Thymus (tissue), 11 donors: ENCODE measurements at regions not wholly inside any gene's neighbourhood (a gene's known extent, or its start where the extent isn't known, plus 50 kb on each side); places are given as distances from the start of the nearest gene placed in this dataset.

Experiments used
- DNase-seq, 9 donors: peaks; one replicate each; pipeline ENCODE4 v3.0.0-alpha.2; 2013; ENCODE audit warnings: low spot score in 9 of 9, low read depth in 6 of 9, missing footprints in 1 of 9
- H3K27ac ChIP-seq, 2 donors: one replicate each; pipeline ENCODE4 v1.5.1; 2013; ENCODE audit warnings: control low read depth in 1 of 2, low read depth in 1 of 2, low read length in 1 of 2, mild to moderate bottlenecking in 1 of 2, moderate library complexity in 1 of 2
- H3K27me3 ChIP-seq, 2 donors: one replicate each; pipeline ENCODE4 v1.5.1; 2013; ENCODE audit warnings: low read length in 1 of 2; ENCODE audit not compliant: control insufficient read depth in 2 of 2, insufficient read depth in 1 of 2
- H3K36me3 ChIP-seq, 2 donors: one replicate each; pipeline ENCODE4 v1.5.1; 2013; ENCODE audit warnings: low read length in 1 of 2, mild to moderate bottlenecking in 1 of 2, moderate library complexity in 1 of 2; ENCODE audit not compliant: control insufficient read depth in 2 of 2, insufficient read depth in 2 of 2
- H3K4me1 ChIP-seq, 2 donors: one replicate each; pipeline ENCODE4 v1.5.1; 2013; ENCODE audit warnings: low read length in 2 of 2; ENCODE audit not compliant: control insufficient read depth in 2 of 2, insufficient read depth in 2 of 2
- H3K4me3 ChIP-seq, 2 donors: one replicate each; pipeline ENCODE4 v1.5.1; 2013; ENCODE audit warnings: low read length in 2 of 2, control low read depth in 1 of 2, mild to moderate bottlenecking in 1 of 2
- H3K9me3 ChIP-seq, 2 donors: one replicate each; pipeline ENCODE4 v1.5.1; 2013; ENCODE audit warnings: low read length in 1 of 2, mild to moderate bottlenecking in 1 of 2; ENCODE audit not compliant: control insufficient read depth in 2 of 2, insufficient read depth in 1 of 2
- WGBS: extraction: QIAGEN DNeasy Blood & Tissue Kit; methylation state at CpG from one replicate; pipeline ENCODE4 v1.1.7; 2013; 5-methylcytosine and 5-hydroxymethylcytosine counted together
- donor health status: healthy.

DNA sequence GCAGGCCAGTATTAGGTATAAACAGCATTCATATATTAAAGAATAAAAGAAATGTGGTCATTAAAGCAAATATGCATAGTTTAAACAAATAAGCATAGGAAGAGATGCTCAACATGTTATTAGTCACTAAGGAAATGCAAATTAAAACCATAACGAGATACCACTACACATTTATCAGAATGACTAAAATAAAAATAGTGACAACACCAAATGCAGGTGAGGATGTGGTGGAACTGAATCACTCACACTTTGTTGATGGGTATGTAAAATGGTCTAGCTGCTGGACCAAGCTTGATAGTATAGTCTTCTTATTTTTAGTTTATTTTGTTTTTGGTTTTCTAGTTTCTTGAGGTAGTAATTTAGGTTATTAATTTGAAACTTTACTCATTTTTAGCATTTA is 242.9 kb downstream of the HGF start:
- no peaks in the 10 kb centered on the region for H3K27me3 ChIP-seq
- WGBS = 94% methylated on average over 1 of the region's 1 CpG
- DNase-seq = no peak
- no peaks in the 10 kb centered on the region for H3K9me3 ChIP-seq
- H3K27ac ChIP-seq = no peak overlapping the region
- H3K4me1 ChIP-seq = no peaks in the 10 kb centered on the region
- H3K4me3 ChIP-seq = no peak overlapping the region
- H3K36me3 ChIP-seq = no peaks in the 10 kb centered on the region

DNA sequence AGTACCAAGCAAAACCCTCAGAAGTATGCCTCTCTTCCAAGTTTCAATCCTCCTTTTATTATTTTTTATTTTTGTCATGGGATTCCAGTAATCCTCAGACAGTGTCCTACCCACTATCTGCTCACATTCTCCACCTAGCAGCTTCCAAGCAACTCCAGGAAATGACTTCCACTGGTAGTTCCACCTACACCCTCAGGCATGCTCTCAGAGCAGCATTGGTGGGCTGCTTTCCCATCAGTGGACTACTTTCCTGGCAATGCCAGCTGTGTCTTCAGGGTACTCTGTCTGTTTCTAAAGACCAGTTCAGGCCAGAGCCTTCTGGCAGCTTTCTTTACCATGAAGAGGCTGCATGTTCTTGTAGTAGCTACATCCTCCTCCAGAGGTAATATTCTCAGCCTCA is 244.0 kb downstream of the HGF start:
- no peak overlapping the region for H3K4me3 ChIP-seq
- DNase-seq = no peak

DNA sequence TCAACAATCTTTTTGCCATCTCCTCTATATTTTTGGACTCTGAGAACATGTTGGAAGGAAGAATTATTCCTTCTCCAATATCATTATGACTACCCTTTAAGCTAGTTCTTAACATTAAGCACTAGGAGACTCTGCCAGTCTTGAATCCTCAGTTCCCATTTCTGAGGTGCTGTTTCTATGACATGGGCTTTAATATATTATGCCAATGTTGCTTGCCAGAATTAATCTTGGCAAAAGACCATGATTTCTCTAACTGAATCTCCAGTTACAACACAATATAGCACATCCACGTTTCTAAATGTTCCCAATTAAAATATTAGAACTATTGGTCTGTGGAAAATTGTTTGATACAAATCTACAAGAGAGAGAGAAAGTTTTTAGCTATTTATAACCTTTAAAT is 250.0 kb downstream of the HGF start:
- no peak for DNase-seq
- Histone ChIP-seq H3K4me1 (no peaks in the 10 kb centered on the region), H3K36me3 (no peaks in the 10 kb centered on the region), H3K4me3 (no peak overlapping the region), H3K9me3 (no peaks in the 10 kb centered on the region), H3K27ac (no peak overlapping the region), H3K27me3 (no peaks in the 10 kb centered on the region)
- WGBS = 77% methylated on average over 1 of the region's 1 CpG

More for the DNA sequence above, 244.0 kb downstream of the HGF start:
- no peaks in the 10 kb centered on the region for H3K4me1 ChIP-seq
- H3K9me3 ChIP-seq = no peaks in the 10 kb centered on the region
- no peaks in the 10 kb centered on the region for H3K36me3 ChIP-seq
- no peaks in the 10 kb centered on the region for H3K27me3 ChIP-seq
- H3K27ac ChIP-seq = no peak overlapping the region

DNA sequence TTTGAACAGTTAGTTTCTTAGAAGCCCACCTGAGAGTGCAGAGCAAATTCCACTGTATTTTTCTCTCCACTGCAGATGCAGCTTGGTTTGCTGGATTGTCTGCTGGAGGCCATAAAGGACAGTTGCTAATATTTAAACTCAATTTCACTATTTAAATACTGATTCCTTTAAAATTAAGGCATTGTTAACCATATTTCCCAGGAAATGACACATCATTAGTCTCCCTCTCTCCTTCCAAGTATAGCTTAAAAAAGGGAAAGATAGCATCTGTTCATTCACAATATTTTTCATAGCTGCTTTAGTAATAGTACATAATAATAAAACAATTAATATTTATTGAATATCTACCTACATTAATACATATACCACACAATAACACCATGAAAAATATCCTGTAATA is 252.9 kb downstream of the HGF start:
- Histone ChIP-seq H3K4me1 (no peaks in the 10 kb centered on the region), H3K27ac (no peak overlapping the region), H3K4me3 (no peak overlapping the region), H3K36me3 (no peaks in the 10 kb centered on the region), H3K27me3 (no peaks in the 10 kb centered on the region), H3K9me3 (no peaks in the 10 kb centered on the region)
- DNase-seq = no peak

DNA sequence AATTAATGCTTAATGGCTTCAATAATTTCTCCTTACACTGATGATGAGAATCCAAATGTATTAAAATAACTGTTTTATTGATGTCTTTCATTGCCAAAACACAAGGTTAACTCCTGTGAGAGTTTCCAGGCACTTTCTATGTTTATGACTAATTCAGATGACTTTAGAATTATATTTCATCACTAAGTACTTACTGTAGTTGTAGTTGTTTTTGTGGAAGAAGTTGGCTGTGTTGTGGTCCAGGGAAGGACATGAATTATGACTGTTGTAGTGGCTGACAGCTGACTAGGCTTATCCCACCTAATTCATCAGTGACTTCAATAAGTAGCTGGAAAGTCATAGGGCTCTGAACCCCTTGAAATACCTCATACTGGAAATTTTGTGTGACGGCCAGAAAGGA is 254.8 kb downstream of the HGF start:
- WGBS = 100% methylated on average over 1 of the region's 1 CpG
- no peak for DNase-seq
- Histone ChIP-seq H3K4me1 (no peaks in the 10 kb centered on the region), H3K4me3 (no peak overlapping the region), H3K9me3 (no peaks in the 10 kb centered on the region), H3K27ac (no peak overlapping the region), H3K36me3 (no peaks in the 10 kb centered on the region), H3K27me3 (no peaks in the 10 kb centered on the region)

DNA sequence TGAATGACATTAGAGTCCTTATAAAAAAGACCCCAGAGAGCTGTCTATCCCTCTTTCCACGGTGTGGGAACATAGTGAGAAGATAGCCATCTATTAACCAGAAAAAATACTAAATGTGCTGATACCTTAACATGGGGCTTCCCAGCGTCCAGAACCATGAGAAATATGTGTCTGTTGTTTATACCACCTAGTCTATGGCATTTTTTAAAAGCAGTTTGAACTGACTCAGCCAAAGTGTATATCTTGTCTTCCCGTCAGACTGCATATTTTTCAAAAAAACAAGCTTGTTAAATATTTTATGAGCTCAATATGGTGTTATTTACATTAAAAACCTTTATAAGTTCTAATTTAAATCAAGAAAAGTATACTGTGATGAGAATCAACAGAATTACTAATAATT is 255.3 kb downstream of the HGF start:
- DNase-seq = no peak
- Histone ChIP-seq H3K4me1 (no peaks in the 10 kb centered on the region), H3K27me3 (no peaks in the 10 kb centered on the region), H3K9me3 (no peaks in the 10 kb centered on the region), H3K27ac (no peak overlapping the region), H3K36me3 (no peaks in the 10 kb centered on the region), H3K4me3 (no peak overlapping the region)
- WGBS = 88% methylated on average over 3 of the region's 3 CpGs

DNA sequence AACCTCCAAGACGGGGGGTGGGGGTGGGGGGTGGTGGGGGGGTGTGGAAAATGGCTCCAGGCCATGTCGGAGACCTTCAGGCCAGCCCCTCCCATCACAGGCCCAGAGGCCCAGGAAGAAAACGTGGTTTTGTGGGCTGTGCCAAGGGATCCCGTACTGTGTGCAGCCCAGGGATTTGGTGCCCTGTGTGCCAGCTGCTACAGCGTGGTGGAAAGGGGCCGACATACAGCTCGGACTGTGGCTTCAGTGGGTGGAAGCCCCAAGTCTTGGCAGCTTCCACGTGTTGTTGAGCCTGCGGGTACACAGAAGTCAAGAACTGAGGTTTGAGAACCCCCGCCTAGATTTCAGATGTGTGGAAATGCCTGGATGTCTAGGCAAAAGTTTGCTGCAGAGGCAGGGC is 259.7 kb downstream of the HGF start:
- no peak overlapping the region for H3K4me3 ChIP-seq
- no peaks in the 10 kb centered on the region for H3K9me3 ChIP-seq
- no peaks in the 10 kb centered on the region for H3K4me1 ChIP-seq
- no peak overlapping the region for H3K27ac ChIP-seq
- WGBS = 95% methylated on average over 10 of the region's 10 CpGs
- H3K27me3 ChIP-seq = no peaks in the 10 kb centered on the region
- DNase-seq = no peak
- H3K36me3 ChIP-seq = no peaks in the 10 kb centered on the region

DNA sequence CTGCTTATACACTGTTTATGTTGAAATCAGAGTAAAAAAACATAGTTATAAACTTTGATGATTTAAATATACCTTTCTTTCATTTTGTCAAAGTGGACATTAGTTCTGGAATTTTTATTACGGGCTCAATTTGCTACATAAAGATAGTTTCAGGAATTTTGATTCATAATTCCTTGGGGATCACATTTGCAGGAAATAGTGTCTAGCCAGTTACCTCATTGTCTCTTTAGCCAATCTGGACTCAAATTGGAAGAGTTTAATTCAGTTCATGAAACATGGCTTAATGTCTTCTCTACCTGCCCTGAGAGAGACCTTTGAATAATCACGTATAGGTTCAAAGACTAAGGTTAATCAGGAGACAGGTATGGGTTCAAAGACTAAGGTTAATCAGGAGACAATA is 262.6 kb downstream of the HGF start:
- Histone ChIP-seq H3K4me1 (no peaks in the 10 kb centered on the region), H3K27ac (no peak overlapping the region), H3K36me3 (no peaks in the 10 kb centered on the region), H3K9me3 (no peaks in the 10 kb centered on the region), H3K4me3 (no peak overlapping the region), H3K27me3 (no peaks in the 10 kb centered on the region)
- DNase-seq = no peak
- 97% methylated on average over 2 of the region's 2 CpGs for WGBS

DNA sequence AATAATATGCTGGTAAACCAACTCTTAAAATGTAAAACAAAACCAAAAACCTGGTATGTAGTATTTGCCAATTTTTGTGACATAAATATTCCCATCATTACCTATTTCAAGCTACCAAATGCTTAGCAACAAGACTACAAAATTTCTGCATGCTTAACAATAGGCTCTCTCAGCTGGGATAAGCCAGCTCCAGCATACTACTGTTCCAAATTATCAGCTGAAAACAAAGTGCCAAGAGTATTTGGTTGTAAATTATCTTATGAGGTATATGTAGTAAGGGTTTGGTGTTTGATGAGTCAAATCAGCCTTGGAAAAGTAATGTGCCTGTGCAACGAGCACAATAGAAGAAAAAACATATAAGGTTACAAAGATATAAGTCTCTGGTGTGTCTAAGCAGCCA is 263.2 kb downstream of the HGF start:
- no peaks in the 10 kb centered on the region for H3K27me3 ChIP-seq
- no peak overlapping the region for H3K27ac ChIP-seq
- H3K4me3 ChIP-seq = no peak overlapping the region
- 94% methylated on average over 1 of the region's 1 CpG for WGBS
- no peak for DNase-seq
- H3K36me3 ChIP-seq = no peaks in the 10 kb centered on the region
- H3K4me1 ChIP-seq = no peaks in the 10 kb centered on the region
- no peaks in the 10 kb centered on the region for H3K9me3 ChIP-seq

DNA sequence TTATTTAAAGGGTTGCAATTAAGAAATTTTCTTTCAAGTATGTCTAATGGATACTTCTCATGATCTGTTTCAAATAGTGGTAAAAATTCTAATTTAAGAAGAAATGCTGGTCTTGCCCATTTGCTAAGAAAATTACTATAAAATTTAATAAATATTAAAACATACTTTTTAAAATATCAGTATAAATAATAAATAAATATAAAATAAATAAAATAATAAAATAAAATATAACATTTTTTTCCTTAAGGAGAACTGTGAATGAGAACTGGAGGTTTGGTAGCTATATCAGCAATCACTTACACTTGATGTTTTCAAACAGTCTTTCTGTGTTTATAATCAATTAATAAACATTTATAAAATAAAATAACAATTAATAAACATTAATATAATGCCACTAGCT is 266.1 kb downstream of the HGF start:
- no peaks in the 10 kb centered on the region for H3K4me1 ChIP-seq
- DNase-seq = no peak
- no peak overlapping the region for H3K27ac ChIP-seq
- H3K9me3 ChIP-seq = no peaks in the 10 kb centered on the region
- no peak overlapping the region for H3K4me3 ChIP-seq
- H3K36me3 ChIP-seq = no peaks in the 10 kb centered on the region
- no peaks in the 10 kb centered on the region for H3K27me3 ChIP-seq
